ENCODE measurements at regions not wholly inside any gene's neighbourhood (a gene's known extent, or its start where the extent isn't known, plus 50 kb on each side); places are given as distances from the start of the nearest gene placed in this dataset.

DNA sequence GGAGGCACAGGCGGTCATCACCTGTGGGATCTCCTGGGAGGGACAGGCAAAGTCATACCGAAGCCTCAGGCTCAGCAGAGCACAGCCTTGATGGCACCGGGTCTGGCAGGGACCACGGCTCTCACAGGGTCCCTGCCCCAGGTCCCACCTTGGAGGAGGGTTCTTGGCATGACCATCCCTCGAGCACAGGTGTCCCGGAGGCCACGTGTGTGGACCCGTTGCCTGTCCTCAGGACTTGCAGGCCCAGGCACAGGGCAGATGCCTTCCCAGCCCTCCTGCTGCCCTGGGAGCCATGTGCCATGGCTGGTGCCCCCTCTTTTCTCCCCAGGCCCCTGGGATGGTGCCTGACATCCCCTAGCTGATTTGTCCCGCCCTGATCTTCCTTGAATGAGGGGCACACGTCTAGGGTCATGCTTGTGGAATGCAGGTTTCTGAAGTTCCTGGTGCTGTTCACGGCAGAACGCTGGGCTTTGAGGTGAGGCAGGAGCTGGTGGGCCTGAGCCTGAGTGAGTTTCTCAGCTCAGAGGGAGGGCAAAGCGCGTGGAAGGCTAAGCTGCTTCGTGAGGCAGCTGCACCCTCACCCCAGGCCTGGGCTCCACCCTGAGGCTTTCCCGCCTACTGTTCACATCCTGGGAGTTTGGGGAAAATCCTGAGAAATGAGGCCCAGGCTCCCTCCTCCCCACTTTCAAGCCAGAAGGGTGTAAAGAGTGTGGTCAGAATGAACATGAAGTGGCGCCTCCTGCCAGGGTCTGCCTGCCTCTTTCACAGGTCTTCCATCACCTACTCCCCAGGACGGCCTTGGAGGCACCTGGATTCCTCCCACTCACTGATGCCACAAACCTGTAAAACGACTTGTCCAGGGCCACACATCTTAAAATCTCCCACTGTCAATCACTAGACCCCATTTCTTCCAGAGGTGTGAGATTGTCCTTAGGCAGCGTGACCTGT lies 325.8 kb upstream of the B3GAT1 start:
- no peak overlapping the region for H3K4me3 Mint-ChIP-seq
- no peaks in the 10 kb centered on the region for H3K36me3 Mint-ChIP-seq
- peaks cover 6 to 9% of the 10 kb centered on the region in 2 donors for H3K27me3 Mint-ChIP-seq
- DNase-seq (ENCODE audit: low spot score) (no peak), ATAC-seq (no peak)
- H3K4me1 Mint-ChIP-seq (ENCODE audit: low read depth in 2 of 2): peaks cover 0 to 6% of the 10 kb centered on the region in 2 donors
- no peaks in the 10 kb centered on the region for H3K9me3 Mint-ChIP-seq
- no peak overlapping the region for H3K27ac Mint-ChIP-seq

DNA sequence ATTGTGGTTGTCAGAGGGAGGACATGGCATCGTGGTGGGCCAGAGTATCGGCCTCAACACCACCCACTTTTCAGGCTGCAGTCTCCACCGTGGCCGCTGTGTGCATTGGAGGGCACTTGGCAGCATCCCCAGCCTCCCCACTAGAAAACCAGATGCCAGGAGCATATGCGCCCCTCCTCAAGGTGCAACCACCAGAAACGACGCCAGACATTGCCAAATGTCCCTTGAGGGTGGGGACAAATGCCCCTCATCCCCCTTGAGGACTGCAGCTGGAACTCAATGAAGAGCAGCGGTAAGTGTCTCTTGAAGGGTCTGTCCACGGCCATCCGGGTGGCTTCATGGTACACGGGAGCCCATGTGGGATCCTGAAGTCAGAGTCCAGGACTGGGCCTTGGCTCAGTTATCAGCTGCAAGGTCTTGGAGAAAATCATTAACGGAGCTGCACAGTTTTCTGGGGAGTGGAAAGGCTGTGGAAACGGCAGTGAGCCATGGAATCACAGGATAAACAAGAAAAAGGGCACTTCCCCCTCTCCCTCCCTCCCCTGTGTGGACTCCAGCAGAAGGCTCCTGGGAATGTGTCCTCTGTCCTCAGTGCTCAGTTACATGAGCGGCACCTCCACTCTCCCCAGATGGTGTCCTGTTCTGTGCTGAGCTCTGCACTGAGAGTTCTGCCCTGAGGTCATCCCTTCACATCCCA lies 324.4 kb upstream of the B3GAT1 start:
- H3K27me3 Mint-ChIP-seq: peaks cover 6 to 13% of the 10 kb centered on the region in 2 donors
- no peak overlapping the region for H3K4me3 Mint-ChIP-seq
- H3K27ac Mint-ChIP-seq: no peak overlapping the region
- ATAC-seq (peak in 1 of 2 donors; percentile 21), DNase-seq (ENCODE audit: low spot score) (no peak)
- H3K36me3 Mint-ChIP-seq: no peaks in the 10 kb centered on the region
- H3K4me1 Mint-ChIP-seq (ENCODE audit: low read depth in 2 of 2): no peaks in the 10 kb centered on the region
- no peaks in the 10 kb centered on the region for H3K9me3 Mint-ChIP-seq

DNA sequence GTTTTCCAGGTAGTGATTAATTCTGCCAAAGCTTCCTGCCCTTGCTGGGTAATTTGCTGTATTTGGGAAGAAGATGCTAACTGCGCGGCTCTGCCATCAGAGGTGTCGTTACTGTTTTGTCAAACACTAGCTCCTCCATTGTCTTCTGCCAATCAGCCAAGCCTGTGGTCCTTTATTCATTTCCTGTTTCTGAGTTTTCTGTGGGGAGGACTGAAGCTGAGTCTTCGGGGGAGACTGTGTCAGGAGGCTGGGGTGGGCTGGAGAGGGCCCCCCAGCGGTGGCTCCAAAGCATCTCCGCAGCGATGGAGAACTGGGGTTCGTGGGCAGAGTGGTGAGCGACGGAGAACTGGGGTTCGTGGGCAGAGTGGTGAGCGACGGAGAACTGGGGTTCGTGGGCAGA lies 322.9 kb upstream of the B3GAT1 start:
- no peak for DNase-seq (ENCODE audit: low spot score)
- Mint-ChIP-seq H3K36me3 (no peaks in the 10 kb centered on the region), H3K27ac (no peak overlapping the region), H3K4me3 (peak overlapping the region; percentile 38), H3K27me3 (peaks cover 6 to 13% of the 10 kb centered on the region in 2 donors), H3K9me3 (no peaks in the 10 kb centered on the region), H3K4me1 (ENCODE audit: low read depth in 2 of 2) (no peaks in the 10 kb centered on the region)
- ATAC-seq: no peak

DNA sequence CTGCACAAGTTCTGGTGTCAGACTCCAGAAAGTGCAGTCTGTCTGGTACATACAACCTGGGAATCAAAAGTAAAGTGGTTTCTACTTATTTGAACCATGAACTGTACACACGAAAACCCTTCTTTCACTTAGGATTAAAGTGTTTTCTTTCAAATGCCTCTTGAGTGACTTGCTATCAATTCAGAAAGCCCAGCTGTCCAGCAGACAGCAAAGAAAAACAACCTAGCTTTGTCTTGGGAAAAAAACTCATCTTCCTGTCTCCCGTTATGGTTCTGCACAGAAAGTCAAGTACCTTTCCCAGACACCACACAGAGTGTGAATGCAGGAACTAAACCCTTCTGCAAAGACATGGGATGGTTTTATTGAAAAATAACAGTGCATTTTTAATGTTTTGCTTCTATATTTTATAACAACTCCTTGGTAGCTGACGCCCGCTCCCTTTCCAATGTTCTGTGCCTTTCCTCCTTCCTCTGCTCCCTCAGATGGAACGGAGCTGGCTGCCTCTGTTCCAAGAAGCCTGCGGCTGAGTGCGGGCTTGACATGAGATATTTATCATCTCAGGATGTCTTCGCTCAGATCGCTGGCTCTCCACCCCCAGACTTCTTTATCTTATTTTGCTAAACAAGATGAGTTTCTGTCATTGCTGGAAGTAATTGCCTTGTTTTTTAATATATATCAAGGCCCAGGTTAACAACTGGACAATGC lies 322.3 kb upstream of the B3GAT1 start:
- Mint-ChIP-seq H3K36me3 (no peaks in the 10 kb centered on the region), H3K4me3 (no peak overlapping the region), H3K27me3 (peaks cover 6 to 13% of the 10 kb centered on the region in 2 donors), H3K9me3 (no peaks in the 10 kb centered on the region), H3K4me1 (ENCODE audit: low read depth in 2 of 2) (no peaks in the 10 kb centered on the region), H3K27ac (no peak overlapping the region)
- ATAC-seq (no peak), DNase-seq (ENCODE audit: low spot score) (no peak)

DNA sequence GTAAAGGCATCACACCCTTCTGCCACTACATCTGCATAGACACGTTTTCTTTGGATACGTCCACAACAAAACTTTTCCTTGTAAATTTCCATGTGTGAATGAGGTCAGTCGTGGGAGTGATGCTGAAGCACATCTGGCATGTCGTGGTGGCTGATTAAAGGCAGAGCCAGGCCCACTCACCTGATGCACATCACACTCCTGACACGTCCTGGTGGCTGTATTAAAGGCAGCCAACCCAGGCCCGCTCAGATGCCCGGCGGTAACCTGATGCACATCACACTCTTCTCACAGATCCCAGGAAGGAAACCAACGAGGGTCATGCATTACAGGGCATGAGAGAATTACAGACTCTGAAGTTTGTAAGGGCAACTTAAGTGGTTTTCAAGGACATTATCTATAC lies 321.6 kb upstream of the B3GAT1 start:
- H3K27me3 Mint-ChIP-seq: peaks cover 6 to 13% of the 10 kb centered on the region in 2 donors
- no peak overlapping the region for H3K4me3 Mint-ChIP-seq
- no peak overlapping the region for H3K27ac Mint-ChIP-seq
- no peaks in the 10 kb centered on the region for H3K9me3 Mint-ChIP-seq
- ATAC-seq: no peak
- no peaks in the 10 kb centered on the region for H3K4me1 Mint-ChIP-seq (ENCODE audit: low read depth in 2 of 2)
- H3K36me3 Mint-ChIP-seq: no peaks in the 10 kb centered on the region
- DNase-seq (ENCODE audit: low spot score): no peak

DNA sequence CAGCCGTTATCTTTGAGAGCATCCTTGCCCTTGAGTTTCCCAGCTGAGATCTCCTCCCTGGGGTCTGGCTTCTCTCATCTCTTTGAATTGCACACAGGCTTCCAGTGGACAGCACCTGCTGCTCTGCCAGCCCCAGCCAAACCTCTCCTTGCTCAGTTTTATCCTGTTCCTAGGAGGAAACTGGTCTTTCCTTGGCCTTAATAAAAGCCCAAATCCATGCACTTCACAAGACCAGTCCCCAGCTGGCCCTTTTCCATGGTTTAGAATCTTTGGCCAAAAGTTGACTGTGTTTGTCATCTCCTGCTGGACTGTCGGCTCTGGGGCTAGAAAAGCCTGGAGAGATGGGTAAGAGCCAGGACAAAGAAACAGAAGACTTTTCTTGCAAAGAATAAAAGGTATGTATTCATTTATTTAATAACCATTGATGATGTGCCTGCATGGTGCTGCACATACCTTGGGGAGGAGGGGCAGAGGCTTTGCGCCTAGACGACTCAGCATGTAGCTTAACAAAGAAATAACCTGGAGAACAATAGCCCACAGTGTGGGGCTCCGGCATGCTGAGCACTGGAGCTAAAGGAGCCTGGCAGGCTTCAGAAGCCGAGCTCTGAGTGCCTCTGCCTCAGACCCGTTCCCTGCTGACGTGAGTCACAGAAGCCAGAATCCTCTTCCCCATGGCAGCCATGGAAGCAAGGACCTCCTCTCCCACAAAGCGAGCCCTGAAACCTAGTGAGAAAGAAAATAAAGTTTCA lies 319.3 kb upstream of the B3GAT1 start:
- no peaks in the 10 kb centered on the region for H3K4me1 Mint-ChIP-seq (ENCODE audit: low read depth in 2 of 2)

DNA sequence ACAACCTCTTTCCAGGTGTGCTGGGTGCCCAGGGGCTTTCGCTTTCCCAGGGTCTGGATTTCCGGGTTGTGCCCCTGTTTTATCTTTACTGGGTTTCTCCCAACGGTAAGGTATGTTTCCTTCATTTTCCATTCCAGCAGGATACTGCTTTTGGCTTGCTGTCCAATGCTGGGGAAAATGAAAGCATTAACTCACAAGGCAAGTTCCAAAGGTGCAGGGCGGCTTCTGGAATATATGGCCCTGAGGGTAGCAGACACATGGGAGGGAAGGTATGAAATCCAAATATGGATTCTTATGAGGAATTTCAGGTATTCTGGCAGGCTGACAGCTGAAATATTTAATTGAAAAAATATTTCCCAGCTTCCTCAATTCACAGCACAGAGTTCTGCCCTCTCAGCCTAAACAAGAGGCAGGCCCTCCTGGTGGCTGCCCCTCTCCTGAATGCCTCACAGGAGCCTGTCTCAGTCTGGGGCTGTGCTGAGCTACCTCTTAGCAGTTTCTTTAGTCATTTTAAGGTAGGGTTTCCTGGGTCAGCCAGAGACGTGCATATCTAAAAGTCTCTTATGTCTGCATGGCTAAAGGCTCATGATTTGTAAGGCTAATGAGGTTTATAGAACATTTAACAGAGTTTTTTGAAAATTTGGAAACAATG lies 318.6 kb upstream of the B3GAT1 start:
- no peak for ATAC-seq
- H3K9me3 Mint-ChIP-seq: no peaks in the 10 kb centered on the region
- peaks cover 19 to 20% of the 10 kb centered on the region in 2 donors for H3K27me3 Mint-ChIP-seq
- H3K27ac Mint-ChIP-seq: no peak overlapping the region
- H3K36me3 Mint-ChIP-seq: no peaks in the 10 kb centered on the region
- no peak overlapping the region for H3K4me3 Mint-ChIP-seq
- H3K4me1 Mint-ChIP-seq (ENCODE audit: low read depth in 2 of 2): no peaks in the 10 kb centered on the region
- no peak for DNase-seq (ENCODE audit: low spot score)

More for the DNA sequence above, 319.3 kb upstream of the B3GAT1 start:
- DNase-seq (ENCODE audit: low spot score): no peak
- Mint-ChIP-seq H3K4me3 (no peak overlapping the region), H3K27ac (no peak overlapping the region), H3K9me3 (no peaks in the 10 kb centered on the region), H3K27me3 (peaks cover 16% of the 10 kb centered on the region in 2 donors), H3K36me3 (no peaks in the 10 kb centered on the region)
- ATAC-seq: no peak

DNA sequence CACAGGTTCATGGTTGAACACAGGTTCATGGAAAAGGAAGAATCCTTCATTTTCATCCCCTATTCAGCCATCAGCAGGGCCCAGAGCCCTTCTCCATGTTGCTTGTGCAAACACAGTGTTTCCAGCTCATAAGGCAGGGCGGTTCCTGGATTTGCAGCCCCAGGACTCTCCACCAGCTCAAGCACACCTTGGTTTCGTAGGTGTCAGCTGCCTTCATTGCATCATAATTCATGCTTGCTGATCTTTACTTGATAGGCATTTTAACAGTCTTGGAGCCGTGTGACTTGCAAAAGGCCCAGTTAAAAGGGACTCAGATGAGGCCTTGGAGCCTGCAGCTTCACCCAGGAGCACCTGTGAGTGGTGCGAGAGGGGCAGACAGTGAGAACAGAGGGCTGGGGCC lies 318.1 kb upstream of the B3GAT1 start:
- DNase-seq (ENCODE audit: low spot score) (no peak), ATAC-seq (no peak)
- Mint-ChIP-seq H3K27ac (no peak overlapping the region), H3K9me3 (no peaks in the 10 kb centered on the region), H3K4me1 (ENCODE audit: low read depth in 2 of 2) (no peaks in the 10 kb centered on the region), H3K27me3 (peaks cover 19 to 24% of the 10 kb centered on the region in 2 donors), H3K4me3 (no peak overlapping the region), H3K36me3 (no peaks in the 10 kb centered on the region)

DNA sequence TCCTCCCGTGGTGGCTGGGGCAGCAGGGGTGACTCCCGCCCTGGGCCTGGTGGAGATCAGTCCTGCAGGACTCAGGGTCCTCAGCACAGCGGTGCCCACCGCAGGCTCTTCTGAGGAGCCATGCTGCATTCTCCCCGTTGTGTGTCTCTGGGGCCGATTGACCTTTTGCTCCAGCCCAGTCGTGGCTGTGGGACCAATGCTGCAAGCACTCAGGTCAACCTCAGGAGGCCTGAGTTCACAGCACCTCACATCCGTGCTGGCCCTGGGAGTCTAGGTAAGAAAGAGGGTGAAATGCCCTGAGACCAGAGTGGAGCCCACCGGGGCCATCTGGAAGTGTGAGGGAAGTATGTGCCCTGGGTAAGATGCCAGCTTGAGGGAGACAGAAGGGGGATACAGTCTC lies 316.1 kb upstream of the B3GAT1 start:
- Mint-ChIP-seq H3K9me3 (no peaks in the 10 kb centered on the region), H3K36me3 (no peaks in the 10 kb centered on the region), H3K27ac (no peak overlapping the region), H3K4me1 (ENCODE audit: low read depth in 2 of 2) (no peaks in the 10 kb centered on the region), H3K4me3 (no peak overlapping the region), H3K27me3 (peaks cover 27 to 28% of the 10 kb centered on the region in 2 donors)
- DNase-seq (ENCODE audit: low spot score) (no peak), ATAC-seq (peak in 1 of 2 donors; percentile 27)

DNA sequence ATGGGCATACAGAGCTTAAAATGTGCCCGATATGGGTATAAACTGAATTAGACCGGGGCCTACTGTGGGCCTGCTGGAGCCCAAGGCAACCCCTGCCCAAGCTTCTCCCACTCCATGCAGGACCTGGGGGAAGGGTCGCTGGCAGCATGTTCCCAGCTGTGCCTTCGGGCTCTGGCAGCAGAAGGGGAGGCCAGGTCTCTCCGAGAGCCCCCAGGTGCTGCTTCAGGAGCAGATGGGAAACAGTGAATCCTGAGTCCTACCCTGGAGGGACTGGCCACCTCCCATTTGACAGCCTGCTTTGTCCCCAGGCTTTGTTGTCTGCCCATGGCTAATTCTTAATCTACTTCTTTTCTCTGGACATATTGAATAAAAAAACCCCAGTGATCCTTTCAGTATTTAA lies 315.6 kb upstream of the B3GAT1 start:
- no peaks in the 10 kb centered on the region for H3K9me3 Mint-ChIP-seq
- no peak overlapping the region for H3K4me3 Mint-ChIP-seq
- no peak for ATAC-seq
- DNase-seq (ENCODE audit: low spot score): no peak
- no peaks in the 10 kb centered on the region for H3K4me1 Mint-ChIP-seq (ENCODE audit: low read depth in 2 of 2)
- H3K27ac Mint-ChIP-seq: no peak overlapping the region
- peaks cover 32 to 33% of the 10 kb centered on the region in 2 donors for H3K27me3 Mint-ChIP-seq
- H3K36me3 Mint-ChIP-seq: no peaks in the 10 kb centered on the region

DNA sequence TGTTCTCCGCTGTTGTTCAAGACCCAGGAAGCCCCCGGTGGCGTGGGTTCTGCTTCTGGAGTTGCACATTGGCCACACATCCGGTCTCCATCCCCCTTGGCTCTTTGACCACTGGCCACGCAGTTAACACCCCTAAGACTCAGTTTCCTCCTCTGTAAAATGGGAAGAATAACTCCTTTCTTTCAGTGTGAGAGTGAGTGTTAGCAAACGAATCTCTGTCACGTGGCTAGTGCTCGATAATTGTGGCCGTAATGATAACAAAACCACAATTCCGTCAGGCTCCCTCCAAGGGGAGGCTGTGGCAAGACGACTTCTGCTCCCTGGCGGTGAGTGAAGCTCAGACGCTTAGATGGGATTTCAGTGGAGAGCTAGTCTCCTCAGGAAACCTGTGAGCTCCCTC lies 315.2 kb upstream of the B3GAT1 start:
- Mint-ChIP-seq H3K9me3 (no peaks in the 10 kb centered on the region), H3K27me3 (peaks cover 30 to 34% of the 10 kb centered on the region in 2 donors), H3K4me3 (no peak overlapping the region), H3K27ac (no peak overlapping the region), H3K4me1 (ENCODE audit: low read depth in 2 of 2) (no peaks in the 10 kb centered on the region), H3K36me3 (no peaks in the 10 kb centered on the region)
- no peak for DNase-seq (ENCODE audit: low spot score)
- ATAC-seq: no peak

DNA sequence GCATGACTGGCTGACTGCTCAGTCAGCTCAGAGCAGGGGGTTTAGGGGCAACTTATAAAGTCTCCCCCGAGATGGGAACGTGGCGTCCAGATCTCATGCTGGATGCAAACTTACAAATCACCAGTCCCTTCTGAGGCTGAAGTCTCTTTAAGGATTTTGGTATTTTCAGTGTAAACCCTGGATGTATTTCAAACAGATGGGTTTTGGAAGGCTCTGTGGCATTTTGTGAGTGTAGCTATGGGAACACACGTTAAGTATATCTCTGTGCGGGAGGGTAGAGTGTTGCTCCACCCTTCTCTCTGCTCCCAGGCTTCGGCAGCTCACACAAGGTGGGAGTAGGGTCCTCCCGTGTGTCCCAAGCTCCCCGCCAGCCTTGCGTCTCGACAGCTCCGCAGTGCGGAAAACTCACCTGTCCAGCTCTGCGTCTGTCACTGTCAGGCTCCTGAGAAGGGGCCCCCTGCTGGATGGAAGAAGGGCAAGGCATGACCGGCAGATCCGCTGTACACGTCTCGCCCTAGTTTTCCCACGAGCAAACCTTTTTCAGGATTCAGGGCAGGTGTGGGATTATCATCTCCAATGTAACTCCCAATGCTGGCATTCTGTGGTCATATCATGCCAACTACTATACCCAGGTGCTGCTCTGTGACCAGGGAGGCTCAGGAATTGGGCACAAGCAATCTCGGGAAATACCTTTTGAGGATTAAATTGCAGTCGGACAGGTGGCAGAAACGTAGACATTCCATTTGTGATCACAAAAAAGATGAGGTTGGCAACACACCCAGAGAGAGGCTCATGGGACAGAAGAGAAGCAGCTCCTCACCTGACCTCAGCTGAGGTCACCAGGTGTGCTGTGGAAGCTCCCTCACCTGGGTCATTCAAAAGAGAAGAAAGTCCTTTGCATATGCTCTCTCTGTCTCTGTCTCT lies 313.9 kb upstream of the B3GAT1 start:
- H3K4me3 Mint-ChIP-seq: no peak overlapping the region

More for the DNA sequence above, 313.9 kb upstream of the B3GAT1 start:
- Mint-ChIP-seq H3K27me3 (peaks cover 29 to 34% of the 10 kb centered on the region in 2 donors), H3K36me3 (no peaks in the 10 kb centered on the region), H3K27ac (no peak overlapping the region), H3K9me3 (no peaks in the 10 kb centered on the region), H3K4me1 (ENCODE audit: low read depth in 2 of 2) (no peaks in the 10 kb centered on the region)
- ATAC-seq (no peak), DNase-seq (ENCODE audit: low spot score) (no peak)

Measured in natural killer cell treated with Interleukin-12 subunit alpha and Interleukin-12 subunit beta and Interleukin-15 and Interleukin-18, amount 100 ng/mL, for 72 hours (primary cell).